Fibroblast of lung (primary cell): ENCODE measurements at regions not wholly inside any gene's neighbourhood (a gene's known extent, or its start where the extent isn't known, plus 50 kb on each side); places are given as distances from the start of the nearest gene placed in this dataset.

Experiments used
- DNase-seq, 2 donors: peaks; one replicate each; pipeline versions ENCODE4 v3.0.0 to v3.0.0-alpha.2; 2010; ENCODE audit warnings: low read depth in 2 of 2
- H2AFZ ChIP-seq: 2 replicates; pipeline ENCODE4 v1.5.1; 2012; ENCODE audit warnings: low read length, control low read depth, inconsistent platforms
- H3K27ac ChIP-seq: 2 replicates; pipeline ENCODE4 v1.5.1; 2011; ENCODE audit warnings: low read length, control low read depth; ENCODE audit not compliant: insufficient read depth
- H3K27me3 ChIP-seq: 2 replicates; pipeline ENCODE4 v1.5.1; 2011; ENCODE audit warnings: mild to moderate bottlenecking, low read length; ENCODE audit not compliant: control insufficient read depth, insufficient read depth
- H3K36me3 ChIP-seq: 2 replicates; pipeline ENCODE4 v1.5.1; 2011; ENCODE audit warnings: low read length; ENCODE audit not compliant: control insufficient read depth, insufficient read depth
- H3K4me1 ChIP-seq: 2 replicates; pipeline ENCODE4 v1.5.1; 2011; ENCODE audit warnings: low read length; ENCODE audit not compliant: control insufficient read depth, insufficient read depth; ENCODE audit errors: extremely low read depth
- H3K4me2 ChIP-seq: 2 replicates; pipeline ENCODE4 v1.5.1; 2011; ENCODE audit warnings: low read length, control low read depth; ENCODE audit not compliant: insufficient read depth; ENCODE audit errors: extremely low read depth
- H3K4me3 ChIP-seq, 4 experiments: fragments of 200-600 bp in 1 of 4; sonication (generic) in 1 of 4; replicated peaks in 1 of 4; 2 replicates each; pipeline ENCODE4 v1.5.1; 2011 to 2016; ENCODE audit warnings: low read length in 4 of 4, low read depth in 3 of 4, mild to moderate bottlenecking in 3 of 4, control low read depth in 2 of 4, inconsistent platforms in 1 of 4, mixed read lengths in 1 of 4; ENCODE audit not compliant: insufficient read depth in 1 of 4; ENCODE audit errors: control extremely low read depth in 1 of 4
- H3K79me2 ChIP-seq: 2 replicates; pipeline ENCODE4 v1.5.1; 2012; ENCODE audit warnings: mild to moderate bottlenecking, low read length, inconsistent platforms; ENCODE audit not compliant: control insufficient read depth, insufficient read depth
- H3K9ac ChIP-seq: 2 replicates; pipeline ENCODE4 v1.5.1; 2011; ENCODE audit warnings: mild to moderate bottlenecking, low read length, control low read depth; ENCODE audit not compliant: insufficient read depth
- H3K9me3 ChIP-seq: 2 replicates; pipeline ENCODE4 v1.5.1; 2012; ENCODE audit warnings: low read depth, low read length; ENCODE audit not compliant: control insufficient read depth, insufficient read depth
- H4K20me1 ChIP-seq: 2 replicates; pipeline ENCODE4 v1.5.1; 2011; ENCODE audit warnings: low read length; ENCODE audit not compliant: control insufficient read depth, insufficient read depth; ENCODE audit errors: extremely low read depth
- EZH2 ChIP-seq: IDR thresholded peaks from 2 replicates; pipeline ENCODE4 v1.5.1; 2012; ENCODE audit warnings: low read length, control low read depth, mild to moderate bottlenecking; ENCODE audit errors: missing control alignments
- TF ChIP-seq, protein P1 (sequence below), 2 donors: IDR thresholded peaks in 1 of 2; conservative IDR thresholded peaks in 1 of 2; 1 replicate in 1 of 2; 2 replicates in 1 of 2; pipeline ENCODE4 v1.5.1; 2011 to 2012; ENCODE audit warnings: low read length in 2 of 2, control low read depth in 1 of 2, inconsistent platforms in 1 of 2, low read depth in 1 of 2, mild to moderate bottlenecking in 1 of 2

DNA sequence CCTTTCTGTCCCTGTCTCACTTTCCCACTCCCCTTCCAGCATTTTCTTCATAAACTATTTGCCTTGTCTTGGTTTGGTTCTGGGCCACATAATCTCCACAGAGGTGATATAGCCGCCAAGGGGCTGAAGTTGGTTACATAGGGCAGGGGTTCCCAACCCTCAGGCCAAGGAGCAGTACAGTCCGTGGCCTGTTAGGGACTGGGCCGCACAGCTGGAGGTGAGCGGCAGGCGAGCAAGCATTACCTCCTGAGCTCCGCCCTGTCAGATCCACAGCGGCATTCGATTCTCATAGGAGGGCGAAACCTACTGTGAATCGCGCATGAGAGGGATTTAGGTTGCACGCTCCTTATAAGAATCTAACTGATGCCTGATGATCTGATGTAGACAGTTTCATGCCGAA lies 80.6 kb upstream of the HIF1A start:
- H3K79me2 ChIP-seq = no peaks in the 10 kb centered on the region

DNA sequence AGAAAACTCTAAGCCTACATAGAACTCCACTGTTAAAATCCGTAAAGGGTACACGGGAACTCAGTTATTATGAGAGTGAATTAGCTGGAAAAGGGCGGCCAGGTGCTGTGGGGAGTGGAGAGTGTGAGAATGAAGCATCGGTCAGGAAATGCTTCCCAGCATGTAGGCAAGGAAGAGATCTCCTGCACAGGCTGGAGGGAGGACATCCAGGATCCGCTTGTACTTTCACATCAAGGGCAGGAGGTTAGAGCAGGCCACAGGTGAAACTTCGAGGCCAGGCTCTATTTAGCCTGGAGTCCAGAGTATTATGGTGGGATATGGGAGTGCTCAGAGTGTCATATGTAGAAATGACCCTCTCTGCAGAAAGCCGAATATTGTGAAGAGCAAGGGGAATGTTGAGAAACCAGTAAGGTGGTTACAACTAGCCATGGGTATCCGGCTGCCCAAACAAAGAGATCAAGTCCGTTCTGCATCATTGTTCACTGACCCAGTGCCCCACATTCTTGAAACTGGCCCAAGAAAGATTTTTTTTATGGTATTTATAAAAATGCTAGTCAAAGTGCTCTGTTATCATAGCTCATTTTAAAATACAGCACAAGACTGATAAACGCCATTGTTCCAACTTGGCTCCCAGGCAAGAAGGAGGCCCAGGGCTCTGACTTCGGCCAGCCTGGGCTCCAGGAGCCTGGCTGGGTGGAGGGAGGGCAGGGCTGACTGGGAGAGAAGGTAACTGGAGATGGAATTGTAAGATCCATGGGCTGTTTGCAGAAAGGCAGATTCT lies 79.4 kb upstream of the HIF1A start:
- Histone ChIP-seq H3K27me3 (no peaks in the 10 kb centered on the region), H3K27ac (no peak overlapping the region), H3K79me2 (no peaks in the 10 kb centered on the region), H3K4me1 (peaks cover 5% of the 10 kb centered on the region), H3K9me3 (no peaks in the 10 kb centered on the region), H3K9ac (no peak overlapping the region), H2AFZ (no peak overlapping the region), H3K4me2 (peak overlapping the region; percentile 13), H3K36me3 (no peaks in the 10 kb centered on the region), H3K4me3 (no peak overlapping the region), H4K20me1 (no peaks in the 10 kb centered on the region)
- TF ChIP-seq EZH2 = no peak
- TF ChIP-seq, protein P1, sequence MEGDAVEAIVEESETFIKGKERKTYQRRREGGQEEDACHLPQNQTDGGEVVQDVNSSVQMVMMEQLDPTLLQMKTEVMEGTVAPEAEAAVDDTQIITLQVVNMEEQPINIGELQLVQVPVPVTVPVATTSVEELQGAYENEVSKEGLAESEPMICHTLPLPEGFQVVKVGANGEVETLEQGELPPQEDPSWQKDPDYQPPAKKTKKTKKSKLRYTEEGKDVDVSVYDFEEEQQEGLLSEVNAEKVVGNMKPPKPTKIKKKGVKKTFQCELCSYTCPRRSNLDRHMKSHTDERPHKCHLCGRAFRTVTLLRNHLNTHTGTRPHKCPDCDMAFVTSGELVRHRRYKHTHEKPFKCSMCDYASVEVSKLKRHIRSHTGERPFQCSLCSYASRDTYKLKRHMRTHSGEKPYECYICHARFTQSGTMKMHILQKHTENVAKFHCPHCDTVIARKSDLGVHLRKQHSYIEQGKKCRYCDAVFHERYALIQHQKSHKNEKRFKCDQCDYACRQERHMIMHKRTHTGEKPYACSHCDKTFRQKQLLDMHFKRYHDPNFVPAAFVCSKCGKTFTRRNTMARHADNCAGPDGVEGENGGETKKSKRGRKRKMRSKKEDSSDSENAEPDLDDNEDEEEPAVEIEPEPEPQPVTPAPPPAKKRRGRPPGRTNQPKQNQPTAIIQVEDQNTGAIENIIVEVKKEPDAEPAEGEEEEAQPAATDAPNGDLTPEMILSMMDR (conservative IDR thresholded peaks at IDR 0.05 in 1 of 2, IDR thresholded peaks at IDR 0.05 in 1 of 2; ENCODE audit: low read depth in 1 of 2, low read length in 2 of 2) = no peak
- DNase-seq = peak in 1 of 2 donors; percentile 73

More for the DNA sequence above, 80.6 kb upstream of the HIF1A start:
- H2AFZ ChIP-seq = no peak overlapping the region
- no peaks in the 10 kb centered on the region for H4K20me1 ChIP-seq
- no peaks in the 10 kb centered on the region for H3K27me3 ChIP-seq
- H3K4me2 ChIP-seq = no peak overlapping the region
- no peak for DNase-seq
- no peak overlapping the region for H3K9ac ChIP-seq
- H3K4me1 ChIP-seq = peaks cover 3% of the 10 kb centered on the region
- H3K27ac ChIP-seq = no peak overlapping the region
- no peaks in the 10 kb centered on the region for H3K36me3 ChIP-seq
- no peaks in the 10 kb centered on the region for H3K9me3 ChIP-seq
- H3K4me3 ChIP-seq = no peak overlapping the region
- TF ChIP-seq, protein P1 (conservative IDR thresholded peaks at IDR 0.05 in 1 of 2, IDR thresholded peaks at IDR 0.05 in 1 of 2; ENCODE audit: low read depth in 1 of 2, low read length in 2 of 2) = no peak
- no peak for TF ChIP-seq EZH2

DNA sequence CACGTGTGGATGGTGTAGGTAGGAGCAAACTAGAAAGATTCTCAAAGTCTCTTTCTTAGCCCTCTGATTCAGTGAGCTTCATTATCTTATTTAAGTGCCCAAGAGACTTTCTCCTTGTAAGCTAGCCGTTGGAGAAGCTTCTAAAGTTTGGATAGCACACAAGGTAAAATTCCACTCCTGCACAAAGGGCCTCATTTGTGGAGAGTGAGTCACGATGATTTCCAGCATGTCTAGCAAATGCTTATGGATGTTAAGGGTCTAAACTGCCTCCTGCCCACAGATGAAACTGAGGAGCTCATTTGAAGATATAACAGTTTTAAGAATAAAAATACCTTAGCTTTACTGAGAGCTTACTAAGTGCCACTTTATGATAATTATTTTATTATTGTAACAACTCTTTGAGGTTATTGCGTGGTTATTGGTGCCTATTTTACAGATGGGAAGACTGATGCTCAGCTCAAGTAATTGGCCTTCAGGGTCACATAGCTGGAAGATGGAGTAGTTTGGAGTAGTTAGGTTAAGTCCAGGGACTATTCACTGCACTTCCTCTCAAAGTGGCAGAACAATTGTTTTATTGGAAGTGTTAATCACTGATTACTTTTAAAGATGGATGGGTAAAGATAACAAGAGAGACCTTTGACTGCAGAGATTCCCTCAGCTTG lies 78.7 kb upstream of the HIF1A start:
- TF ChIP-seq, protein P1 (conservative IDR thresholded peaks at IDR 0.05 in 1 of 2, IDR thresholded peaks at IDR 0.05 in 1 of 2; ENCODE audit: low read depth in 1 of 2, low read length in 2 of 2) = no peak
- no peak for TF ChIP-seq EZH2
- Histone ChIP-seq H2AFZ (no peak overlapping the region), H4K20me1 (no peaks in the 10 kb centered on the region), H3K36me3 (no peaks in the 10 kb centered on the region), H3K9ac (no peak overlapping the region), H3K9me3 (no peaks in the 10 kb centered on the region), H3K27me3 (no peaks in the 10 kb centered on the region), H3K79me2 (no peaks in the 10 kb centered on the region), H3K4me1 (peaks cover 5% of the 10 kb centered on the region), H3K27ac (no peak overlapping the region), H3K4me3 (no peak overlapping the region), H3K4me2 (peak overlapping the region; percentile 13)
- peak; percentile 55 to 95 for DNase-seq
